ENCODE measurements at regions not wholly inside any gene's neighbourhood (a gene's known extent, or its start where the extent isn't known, plus 50 kb on each side); places are given as distances from the start of the nearest gene placed in this dataset.
"Not testable (repeated sequence)": the region's sequence is repeated elsewhere in the genome, so short reads cannot be mapped to it uniquely, and the experiment has no call there.

GRCh38 chr1:234858722-234859121 is 248.7 kb upstream of the IRF2BP2 start:
- no peak for DNase-seq

- DNase-seq: no peak
Observed at GRCh38 chr1:234856845-234857245, 246.9 kb upstream of the IRF2BP2 start.

- no peak for DNase-seq
Observed at GRCh38 chr1:234855851-234856250, 245.9 kb upstream of the IRF2BP2 start.

- DNase-seq: no peak
Observed at GRCh38 chr1:234854645-234855039, 244.7 kb upstream of the IRF2BP2 start.

GRCh38 chr1:234853906-234854644 is 244.1 kb upstream of the IRF2BP2 start:
- no peak for DNase-seq

GRCh38 chr1:234852659-234853058 is 242.7 kb upstream of the IRF2BP2 start:
- DNase-seq: no peak

- peak; percentile 57 for DNase-seq
Observed at GRCh38 chr1:234851450-234852438, 241.8 kb upstream of the IRF2BP2 start.

GRCh38 chr1:234849832-234850231 is 239.9 kb upstream of the IRF2BP2 start:
- peak; percentile 33 for DNase-seq

GRCh38 chr1:234848972-234849649 is 239.1 kb upstream of the IRF2BP2 start:
- no peak for DNase-seq

- not testable (repeated sequence) for DNase-seq
Observed at GRCh38 chr1:234846813-234847212, 236.8 kb upstream of the IRF2BP2 start.

GRCh38 chr1:234845836-234846235 is 235.9 kb upstream of the IRF2BP2 start:
- DNase-seq: no peak

GRCh38 chr1:234845097-234845660 is 235.2 kb upstream of the IRF2BP2 start:
- peak; percentile 52 for DNase-seq

GRCh38 chr1:234844479-234845031 is 234.6 kb upstream of the IRF2BP2 start:
- no peak for DNase-seq

GRCh38 chr1:234843946-234844345 is 234.0 kb upstream of the IRF2BP2 start:
- no peak for DNase-seq

- peak; percentile 42 for DNase-seq
Observed at GRCh38 chr1:234842726-234843641, 233.0 kb upstream of the IRF2BP2 start.

- DNase-seq: peak; percentile 80
Observed at GRCh38 chr1:234841710-234842231, 231.8 kb upstream of the IRF2BP2 start.

GRCh38 chr1:234841281-234841680 is 231.3 kb upstream of the IRF2BP2 start:
- DNase-seq: no peak

- DNase-seq: no peak
Observed at GRCh38 chr1:234840843-234841242, 230.9 kb upstream of the IRF2BP2 start.

GRCh38 chr1:234840253-234840652 is 230.3 kb upstream of the IRF2BP2 start:
- no peak for DNase-seq

GRCh38 chr1:234839663-234840062 is 229.7 kb upstream of the IRF2BP2 start:
- DNase-seq: no peak

- DNase-seq: no peak
Observed at GRCh38 chr1:234838820-234839219, 228.8 kb upstream of the IRF2BP2 start.
